Large intestine (tissue), 3 donors: ENCODE measurements at regions not wholly inside any gene's neighbourhood (a gene's known extent, or its start where the extent isn't known, plus 50 kb on each side); places are given as distances from the start of the nearest gene placed in this dataset.
A peak's percentile ranks its signal among the peaks of the same experiment; 100 is the strongest.
"Not testable (repeated sequence)": the region's sequence is repeated elsewhere in the genome, so short reads cannot be mapped to it uniquely, and the experiment has no call there.

Source experiments
- DNase-seq, 2 donors: peaks; one replicate each; pipeline versions ENCODE4 v3.0.0 to v3.0.0-alpha.2; 2013
- H3K27ac ChIP-seq: one replicate; pipeline ENCODE4 v1.5.1; 2013; ENCODE audit warnings: low read length
- H3K27me3 ChIP-seq: 2 replicates; pipeline ENCODE4 v1.6.1; 2013; ENCODE audit warnings: low read length; ENCODE audit not compliant: control insufficient read depth, insufficient read depth
- H3K36me3 ChIP-seq: 2 replicates; pipeline ENCODE4 v1.6.1; 2013; ENCODE audit warnings: low read length; ENCODE audit not compliant: control insufficient read depth, insufficient read depth
- H3K4me1 ChIP-seq: one replicate; pipeline ENCODE4 v1.6.1; 2013; ENCODE audit warnings: low read length; ENCODE audit not compliant: control insufficient read depth, insufficient read depth
- H3K4me3 ChIP-seq: one replicate; pipeline ENCODE4 v1.5.1; 2013; ENCODE audit warnings: low read length
- H3K9me3 ChIP-seq: one replicate; pipeline ENCODE4 v1.6.1; 2013; ENCODE audit warnings: mild to moderate bottlenecking, low read depth, low read length, moderate library complexity; ENCODE audit not compliant: control insufficient read depth
- WGBS: methylation state at CpG from one replicate; pipeline ENCODE4 v1.1.5; 2013; ENCODE audit warnings: low lambda C conversion rate; ENCODE audit not compliant: insufficient coverage; 5-methylcytosine and 5-hydroxymethylcytosine counted together

DNA sequence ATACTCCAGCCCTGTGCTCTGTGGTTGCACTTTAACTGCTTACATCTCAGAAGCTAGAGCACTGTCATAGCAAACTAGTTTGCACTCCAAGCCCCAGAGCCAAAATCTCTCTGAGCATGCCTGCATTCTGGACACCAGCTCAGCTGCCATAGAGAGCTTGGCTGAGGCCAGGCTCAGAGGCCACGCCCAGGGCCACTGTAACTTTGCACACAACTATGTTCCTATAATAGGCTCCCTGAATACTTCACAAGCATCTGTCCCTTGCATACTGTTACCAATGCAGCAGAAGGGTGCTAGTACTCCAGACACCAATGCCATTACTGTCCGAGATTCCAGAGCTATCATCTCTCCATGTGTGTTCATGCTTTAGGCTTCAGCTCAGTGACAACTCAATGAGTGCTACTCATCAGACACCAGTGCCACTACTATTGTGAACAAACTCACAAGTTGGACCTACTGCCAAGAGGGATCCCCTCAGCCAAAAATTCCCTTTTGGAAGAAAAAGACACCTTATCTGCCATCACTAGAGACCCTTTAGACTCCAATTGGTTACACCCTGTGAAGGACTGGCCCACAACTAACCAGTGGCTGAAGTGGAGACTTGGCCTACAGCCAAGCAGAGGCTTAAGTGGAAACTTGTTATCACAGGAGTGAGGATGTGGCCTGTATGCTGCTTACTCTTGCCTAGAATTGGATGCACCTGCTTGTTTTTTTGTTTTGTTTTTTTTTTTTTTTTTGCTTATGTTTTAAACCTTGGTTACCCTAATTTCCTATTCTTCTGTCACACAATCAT, 211.6 kb upstream of the MAGI2 start:
- H3K9me3 ChIP-seq, result no peaks in the 10 kb centered on the region
- H3K4me3 ChIP-seq, result no peak overlapping the region
- no peaks in the 10 kb centered on the region for H3K36me3 ChIP-seq
- H3K27me3 ChIP-seq, result peaks cover 2% of the 10 kb centered on the region
- no peak overlapping the region for H3K27ac ChIP-seq
- WGBS, result no CpG with 5 or more reads among the region's 2 CpGs
- DNase-seq, result no peak
- no peaks in the 10 kb centered on the region for H3K4me1 ChIP-seq

- H3K36me3 ChIP-seq, result no peaks in the 10 kb centered on the region
- no peak overlapping the region for H3K27ac ChIP-seq
- H3K27me3 ChIP-seq, result no peaks in the 10 kb centered on the region
- no peak overlapping the region for H3K4me3 ChIP-seq
- H3K9me3 ChIP-seq, result no peaks in the 10 kb centered on the region
- no peaks in the 10 kb centered on the region for H3K4me1 ChIP-seq
- no peak for DNase-seq
These were observed 204.8 kb upstream of the MAGI2 start for GRCh38 chr7:79658304-79658703.

GRCh38 chr7:79653136-79653631, 199.7 kb upstream of the MAGI2 start:
- Histone ChIP-seq H3K4me1 (no peaks in the 10 kb centered on the region), H3K9me3 (no peaks in the 10 kb centered on the region), H3K27me3 (no peaks in the 10 kb centered on the region), H3K36me3 (no peaks in the 10 kb centered on the region), H3K4me3 (no peak overlapping the region), H3K27ac (no peak overlapping the region)
- DNase-seq, result no peak
- WGBS, result 100% methylated on average over 1 of the region's 2 CpGs

GRCh38 chr7:79652619-79653018, 199.2 kb upstream of the MAGI2 start:
- Histone ChIP-seq H3K4me1 (no peaks in the 10 kb centered on the region), H3K4me3 (no peak overlapping the region), H3K9me3 (no peaks in the 10 kb centered on the region), H3K27ac (no peak overlapping the region), H3K27me3 (peaks cover 2% of the 10 kb centered on the region), H3K36me3 (no peaks in the 10 kb centered on the region)
- WGBS, result 25% methylated on average over 1 of the region's 2 CpGs
- DNase-seq, result no peak

DNA sequence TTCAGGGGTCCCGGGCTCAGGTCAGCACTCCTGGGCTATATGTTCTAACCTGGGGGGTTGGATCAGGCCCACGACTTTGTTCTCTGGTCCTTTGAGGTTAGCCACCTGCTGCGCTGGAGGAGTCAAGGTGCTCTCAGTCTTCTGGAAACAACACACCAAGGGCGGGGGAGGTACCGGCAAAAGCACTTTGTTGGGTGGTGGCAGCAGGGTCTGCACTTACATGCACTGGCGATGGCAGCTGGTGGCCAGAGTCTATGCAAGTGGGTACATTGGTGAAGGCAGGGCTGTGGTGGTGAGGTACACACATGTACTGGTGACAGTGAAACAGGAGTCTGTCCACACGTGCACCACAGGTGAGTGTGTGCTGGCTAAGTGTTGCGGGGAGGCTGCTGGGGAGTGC, 194.2 kb upstream of the MAGI2 start:
- H3K36me3 ChIP-seq, result no peaks in the 10 kb centered on the region
- no peaks in the 10 kb centered on the region for H3K9me3 ChIP-seq
- H3K27ac ChIP-seq, result no peak overlapping the region
- H3K4me1 ChIP-seq, result no peaks in the 10 kb centered on the region
- peaks cover 3% of the 10 kb centered on the region for H3K27me3 ChIP-seq
- no CpG with 5 or more reads among the region's 8 CpGs for WGBS
- no peak for DNase-seq
- H3K4me3 ChIP-seq, result no peak overlapping the region

DNA sequence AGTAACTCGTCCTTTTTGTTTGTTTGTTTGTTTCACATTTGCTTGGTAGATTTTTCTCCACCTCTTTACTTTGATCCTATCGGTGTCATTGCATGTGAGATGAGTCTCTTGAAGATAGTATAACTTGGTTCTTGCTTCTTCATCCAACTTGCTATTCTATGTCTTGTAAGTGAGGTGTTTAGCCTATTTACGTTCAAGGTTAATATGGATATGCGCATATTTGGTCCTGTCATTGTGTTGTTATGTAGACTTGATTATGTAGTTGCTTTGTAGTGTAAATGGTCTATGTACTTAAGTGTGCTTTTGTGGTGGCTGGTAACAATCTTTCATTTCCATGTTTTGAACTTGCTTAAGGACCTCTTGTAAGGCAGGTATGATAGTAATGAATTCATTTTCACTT, 192.8 kb upstream of the MAGI2 start:
- Histone ChIP-seq H3K27me3 (peaks cover 3% of the 10 kb centered on the region), H3K36me3 (no peaks in the 10 kb centered on the region), H3K9me3 (no peaks in the 10 kb centered on the region), H3K27ac (no peak overlapping the region), H3K4me3 (no peak overlapping the region), H3K4me1 (no peaks in the 10 kb centered on the region)
- no peak for DNase-seq
- WGBS, result 85% methylated on average over 2 of the region's 4 CpGs

DNA sequence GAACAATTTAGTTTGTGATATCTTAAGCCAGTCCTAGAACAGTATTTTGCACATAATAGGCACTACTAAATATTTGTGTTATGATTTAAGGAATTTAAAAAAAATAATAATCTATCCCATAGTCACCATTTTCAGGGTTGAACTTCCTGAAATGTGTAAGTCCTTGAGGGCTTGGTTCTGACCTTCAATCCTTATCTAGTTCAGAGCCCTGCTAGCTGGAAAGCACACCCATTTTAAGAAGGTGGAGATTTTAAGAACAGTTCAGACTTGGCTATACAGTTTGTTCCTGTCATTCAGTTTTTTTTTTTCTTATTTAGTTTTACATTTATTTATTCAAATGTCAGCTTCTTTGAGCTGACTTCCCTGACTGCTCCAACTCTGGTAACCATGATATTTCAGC, 183.4 kb upstream of the MAGI2 start:
- no peak overlapping the region for H3K4me3 ChIP-seq
- no peaks in the 10 kb centered on the region for H3K9me3 ChIP-seq
- no peaks in the 10 kb centered on the region for H3K36me3 ChIP-seq
- DNase-seq, result no peak
- H3K4me1 ChIP-seq, result no peaks in the 10 kb centered on the region
- H3K27ac ChIP-seq, result no peak overlapping the region
- no peaks in the 10 kb centered on the region for H3K27me3 ChIP-seq

GRCh38 chr7:79625921-79626320, 172.5 kb upstream of the MAGI2 start:
- not testable (repeated sequence) for H3K27me3 ChIP-seq, H3K27ac ChIP-seq, H3K36me3 ChIP-seq, H3K4me1 ChIP-seq, H3K9me3 ChIP-seq, DNase-seq, H3K4me3 ChIP-seq

- no peak overlapping the region for H3K27ac ChIP-seq
- no peaks in the 10 kb centered on the region for H3K36me3 ChIP-seq
- no peaks in the 10 kb centered on the region for H3K4me1 ChIP-seq
- H3K9me3 ChIP-seq, result no peaks in the 10 kb centered on the region
- DNase-seq, result no peak
- H3K27me3 ChIP-seq, result no peaks in the 10 kb centered on the region
- H3K4me3 ChIP-seq, result no peak overlapping the region
These were observed 170.9 kb upstream of the MAGI2 start for GRCh38 chr7:79624336-79624735.

DNA sequence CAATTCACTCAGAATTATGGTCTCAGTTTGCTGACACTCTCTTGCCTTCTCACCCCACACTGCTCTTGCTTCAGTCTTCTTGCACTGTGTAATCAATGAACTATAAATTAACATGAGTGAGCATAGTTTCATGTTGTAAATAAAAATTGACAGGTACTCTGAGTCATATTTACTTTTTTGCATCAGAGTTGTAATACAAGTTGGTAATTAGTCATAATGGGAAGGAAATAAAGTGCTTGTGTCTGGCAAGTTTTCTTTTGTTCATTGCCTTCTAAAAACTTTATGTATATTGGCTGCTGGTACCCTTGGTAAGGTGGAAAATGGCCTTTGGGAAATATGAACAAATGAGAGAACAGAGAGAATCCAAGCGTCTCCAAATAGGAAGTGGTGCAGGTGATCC, 169.3 kb upstream of the MAGI2 start:
- Histone ChIP-seq H3K36me3 (no peaks in the 10 kb centered on the region), H3K4me3 (no peak overlapping the region), H3K27me3 (no peaks in the 10 kb centered on the region), H3K27ac (no peak overlapping the region), H3K4me1 (no peaks in the 10 kb centered on the region), H3K9me3 (no peaks in the 10 kb centered on the region)
- no peak for DNase-seq
- 57% methylated on average over 1 of the region's 1 CpG for WGBS

- no peak overlapping the region for H3K4me3 ChIP-seq
- no peak overlapping the region for H3K27ac ChIP-seq
- no peaks in the 10 kb centered on the region for H3K4me1 ChIP-seq
- no peaks in the 10 kb centered on the region for H3K9me3 ChIP-seq
- peak in 1 of 2 donors; percentile 37 for DNase-seq
- no peaks in the 10 kb centered on the region for H3K36me3 ChIP-seq
- H3K27me3 ChIP-seq, result no peaks in the 10 kb centered on the region
- 0% methylated on average over 1 of the region's 1 CpG for WGBS
These were observed 166.8 kb upstream of the MAGI2 start for GRCh38 chr7:79620291-79620690.
